CMK (cell line): ENCODE measurements at regions not wholly inside any gene's neighbourhood (a gene's known extent, or its start where the extent isn't known, plus 50 kb on each side); places are given as distances from the start of the nearest gene placed in this dataset.

ENCODE experiments used
- DNase-seq: peaks from one replicate; pipeline ENCODE4 v3.0.0-alpha.2; 2010; ENCODE audit warnings: low read depth

DNA sequence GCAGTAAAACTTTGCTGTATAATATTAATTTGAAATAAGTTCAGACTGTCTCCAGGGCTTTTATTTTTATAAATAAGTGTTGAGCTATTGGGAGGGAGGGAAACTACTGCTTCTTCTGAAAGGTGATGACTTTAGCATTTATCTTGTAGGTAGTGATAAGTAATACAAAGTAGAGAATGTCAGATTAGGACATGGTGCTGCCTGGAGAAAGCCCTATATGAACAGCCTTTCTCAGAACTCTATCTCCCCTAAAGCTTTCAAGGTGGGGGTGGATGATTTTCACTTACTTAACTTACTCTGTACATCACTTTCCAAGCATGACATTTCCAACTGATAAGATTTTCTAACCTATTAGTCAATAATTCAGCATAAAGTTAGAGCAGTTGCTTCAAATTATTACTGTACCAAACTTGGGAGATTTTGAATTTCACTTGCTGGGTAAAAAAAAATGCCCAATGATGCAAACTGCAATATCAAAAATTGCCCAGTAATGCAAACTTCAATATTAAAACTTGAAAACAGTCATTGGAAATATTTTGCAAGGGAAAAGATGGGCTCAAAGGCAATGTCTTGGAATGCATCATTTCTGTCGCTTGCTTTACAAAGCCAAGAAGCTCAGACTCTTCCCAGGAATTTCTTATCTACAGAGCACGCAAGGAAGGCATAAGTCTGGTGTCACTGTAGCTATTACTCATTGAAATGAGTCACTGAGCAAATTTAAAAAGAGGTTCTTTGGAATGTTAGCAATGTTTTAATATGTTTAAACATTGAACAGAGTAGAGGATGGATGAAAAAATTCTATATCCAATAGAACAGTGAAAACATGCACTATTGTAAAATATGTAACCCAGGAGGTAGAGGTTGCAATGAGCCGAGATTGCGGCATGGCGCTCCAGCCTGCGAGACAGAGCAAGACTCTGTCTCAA, 569.5 kb downstream of the PSAT1 start:
- DNase-seq = no peak

DNA sequence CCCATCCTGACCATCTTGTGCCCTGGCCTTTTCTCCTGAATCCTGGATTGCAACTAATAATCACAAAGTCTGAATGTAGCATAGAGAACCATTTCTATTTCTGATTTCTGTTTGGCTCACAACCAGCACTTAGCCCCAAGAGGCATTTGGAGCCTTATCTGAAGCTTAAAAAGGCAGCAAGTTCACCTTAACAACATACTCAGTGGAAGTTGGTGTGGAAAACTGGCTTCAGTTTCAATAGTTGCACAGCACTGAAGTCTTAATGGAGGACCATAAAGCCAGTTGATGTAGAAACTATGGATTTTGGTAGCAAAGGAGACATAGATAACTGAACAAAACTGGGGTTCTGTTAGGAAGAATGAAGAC, 574.1 kb downstream of the PSAT1 start:
- DNase-seq = no peak

DNA sequence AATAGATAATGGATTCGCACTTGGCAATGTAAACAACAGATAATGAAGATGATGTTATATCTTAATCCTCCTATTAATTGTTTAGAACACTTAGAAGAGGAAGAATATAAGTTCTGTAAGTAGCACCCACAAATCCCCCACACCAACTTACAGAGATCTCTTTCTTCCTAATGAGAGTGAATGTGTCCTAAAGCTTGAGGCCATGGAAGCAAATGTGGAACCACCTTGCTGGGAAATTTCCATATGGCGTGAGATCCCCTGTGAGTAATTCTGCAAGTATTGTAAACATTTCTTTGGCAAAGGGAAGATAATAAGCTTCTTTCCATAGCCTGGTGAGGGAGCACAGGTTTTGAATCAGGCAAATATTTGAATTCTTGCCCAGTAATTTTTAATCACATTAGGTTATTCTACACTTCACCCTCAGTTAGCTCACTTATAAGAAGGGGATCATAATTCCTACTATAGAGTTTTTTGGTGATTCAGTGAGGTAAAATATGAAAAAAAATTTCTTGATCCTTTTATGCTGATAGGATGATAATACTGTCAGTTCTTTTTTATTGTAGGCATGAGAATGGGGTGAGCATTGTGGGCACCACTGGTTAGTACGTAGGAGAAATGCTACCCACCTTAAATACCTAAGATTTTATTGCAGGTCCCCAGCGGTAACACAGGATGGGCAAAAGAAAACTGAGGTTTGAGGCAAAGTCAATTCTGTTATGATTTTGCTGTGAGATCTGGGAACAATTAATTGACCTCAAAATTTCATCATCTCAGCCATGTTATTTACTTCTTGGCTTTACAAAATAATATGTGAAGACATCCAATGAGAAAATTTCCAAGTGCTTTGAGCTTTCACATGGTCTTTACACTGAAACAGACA, 574.8 kb downstream of the PSAT1 start:
- DNase-seq = no peak

DNA sequence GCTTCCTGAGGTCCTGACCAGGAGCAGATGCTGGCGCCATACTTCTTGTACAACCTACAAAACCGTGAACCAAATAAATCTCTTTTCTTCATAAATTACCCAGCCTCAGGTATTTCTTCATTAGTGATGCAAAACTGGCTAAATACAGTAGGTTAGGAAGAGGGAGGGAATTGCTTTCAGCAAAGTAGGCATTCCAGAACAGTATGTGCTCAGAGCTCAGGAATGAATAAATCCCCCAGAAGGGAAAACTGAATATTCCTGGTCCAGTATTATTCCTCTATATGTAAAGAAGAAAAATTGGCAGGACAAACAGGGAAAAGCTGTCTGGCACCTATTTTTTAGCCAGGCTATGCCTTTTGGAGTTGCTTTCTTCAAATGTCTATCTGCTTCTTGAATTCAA, 577.1 kb downstream of the PSAT1 start:
- no peak for DNase-seq

DNA sequence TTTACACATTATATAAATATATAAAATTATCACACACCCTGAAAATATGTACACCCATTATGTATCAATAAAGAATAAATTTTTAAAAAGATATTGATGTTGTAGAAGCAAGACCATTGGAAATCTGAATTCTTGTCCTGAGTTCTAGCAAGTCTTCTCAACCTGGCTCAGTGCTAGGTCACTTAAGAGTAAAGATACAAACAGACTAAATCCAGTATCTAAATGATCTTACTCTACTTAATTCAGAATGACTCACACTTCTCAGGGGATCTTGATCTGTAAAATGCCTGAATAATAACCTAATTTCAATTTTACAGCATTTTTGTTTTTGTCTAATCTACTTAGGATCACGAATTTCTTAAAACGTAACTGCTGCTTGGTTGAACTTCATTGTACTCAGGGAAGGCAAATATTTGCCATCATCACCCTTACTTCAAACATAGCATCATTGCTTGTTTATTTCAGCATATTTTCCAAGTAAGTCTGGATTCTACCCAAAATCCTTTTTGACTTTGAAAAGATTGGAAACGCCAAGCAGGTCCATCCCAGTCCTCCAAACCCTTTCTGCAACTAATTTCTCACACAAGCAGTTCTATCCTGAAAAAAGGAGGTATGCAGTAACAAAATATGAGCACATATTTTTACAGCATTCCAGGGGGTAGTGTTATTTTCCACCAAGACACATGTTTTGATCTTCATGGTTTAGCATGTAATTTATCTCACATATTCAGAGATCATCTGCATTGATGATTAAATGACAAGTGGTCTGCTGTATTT, 582.6 kb downstream of the PSAT1 start:
- no peak for DNase-seq

DNA sequence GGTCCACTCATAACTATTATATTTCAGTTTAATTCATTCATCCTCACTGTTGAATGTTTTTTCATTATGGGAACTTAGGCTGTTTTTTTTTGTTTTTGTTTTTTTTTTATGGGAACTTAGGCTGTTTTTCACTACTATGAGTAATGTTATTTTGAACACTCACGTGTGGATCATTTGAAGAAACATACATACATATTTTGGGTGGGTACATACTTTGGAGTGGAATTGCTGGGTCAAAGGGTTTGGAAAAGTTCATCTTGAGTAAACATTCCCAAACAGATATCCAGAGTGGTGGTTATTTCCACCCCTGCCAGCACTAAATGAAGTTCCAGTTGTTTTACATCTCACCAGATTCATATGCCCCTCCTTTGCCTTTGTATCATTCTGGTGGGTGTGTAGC, 584.4 kb downstream of the PSAT1 start:
- DNase-seq = no peak

DNA sequence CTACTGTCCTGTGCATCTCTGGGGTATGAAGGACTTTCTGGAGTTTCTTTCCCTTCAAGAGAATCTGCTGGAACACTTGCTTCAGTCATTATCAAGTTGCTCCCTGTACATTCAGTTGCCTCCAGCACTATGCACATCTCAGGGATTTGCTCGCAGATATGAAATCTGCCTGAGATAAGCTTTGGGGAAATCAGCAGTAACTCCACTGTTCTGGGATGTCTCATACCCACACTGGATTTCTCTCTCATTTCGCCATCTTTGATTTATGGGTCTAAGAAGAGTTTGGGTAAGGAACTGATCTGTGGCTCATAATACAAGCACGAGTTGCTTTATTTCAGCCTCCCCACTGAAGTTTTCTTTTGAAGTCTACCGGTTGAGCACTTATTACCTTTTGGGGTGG, 585.6 kb downstream of the PSAT1 start:
- DNase-seq = no peak

DNA sequence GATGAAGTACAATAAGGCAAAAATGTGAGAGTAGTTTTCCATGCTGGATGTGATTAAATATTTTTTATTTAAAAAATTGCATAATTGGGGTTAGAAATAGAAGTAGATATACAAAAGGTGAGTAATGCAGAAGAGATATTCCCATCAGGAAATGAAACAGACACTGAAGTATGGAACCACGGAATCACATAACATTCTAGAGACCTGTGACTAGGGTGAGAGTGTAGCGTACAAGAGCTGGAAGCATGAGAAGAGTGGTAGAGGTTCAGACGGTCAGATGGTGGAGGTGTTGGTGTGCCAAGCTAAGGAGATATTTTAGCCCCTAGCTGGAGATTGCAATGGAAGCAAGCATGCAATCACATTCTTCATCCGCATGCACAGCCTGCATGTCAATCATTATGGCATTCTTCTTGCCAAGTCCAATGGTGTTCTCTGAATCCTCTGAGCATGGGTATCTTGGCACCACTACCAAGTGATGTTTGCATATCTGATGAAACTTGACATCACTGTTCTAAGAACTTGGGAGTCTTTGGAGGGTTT, 587.8 kb downstream of the PSAT1 start:
- no peak for DNase-seq

DNA sequence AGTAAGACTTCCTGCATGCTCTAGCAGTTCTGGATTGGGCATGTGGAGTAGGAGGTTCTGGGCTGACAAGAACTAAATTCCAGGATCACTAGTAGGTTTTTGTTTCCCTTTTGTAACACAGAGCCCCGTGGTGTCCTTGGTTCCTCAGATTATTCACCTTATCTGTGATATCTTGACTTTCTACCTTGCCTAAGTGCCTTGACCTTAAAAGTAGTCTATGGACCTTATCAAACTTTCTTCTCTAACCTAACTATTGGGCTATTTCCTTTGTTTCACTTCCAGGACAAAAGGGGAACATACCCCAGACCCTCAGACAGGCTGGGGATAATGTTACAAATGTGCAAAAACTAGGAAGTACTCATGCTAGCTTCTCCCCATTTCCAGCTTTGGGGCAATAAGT, 595.3 kb downstream of the PSAT1 start:
- DNase-seq = no peak

DNA sequence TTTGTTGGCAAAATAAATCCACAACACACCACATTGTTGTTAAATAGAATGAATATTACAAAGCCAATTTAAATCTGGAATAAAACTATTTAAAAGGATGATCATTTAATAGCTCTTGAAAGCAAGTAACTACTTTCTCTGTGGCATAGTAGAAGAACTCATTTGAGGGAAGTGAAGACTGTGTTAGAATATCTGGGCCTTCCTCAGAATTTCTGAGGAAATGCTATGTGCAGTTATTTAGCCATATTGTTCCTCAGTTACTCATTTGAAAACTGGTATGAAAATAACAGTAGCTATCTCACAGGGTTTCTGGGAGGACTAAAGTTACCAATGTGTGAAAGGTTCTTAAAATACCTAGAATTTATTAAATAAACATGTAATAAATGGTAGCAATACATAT, 595.8 kb downstream of the PSAT1 start:
- DNase-seq = no peak

DNA sequence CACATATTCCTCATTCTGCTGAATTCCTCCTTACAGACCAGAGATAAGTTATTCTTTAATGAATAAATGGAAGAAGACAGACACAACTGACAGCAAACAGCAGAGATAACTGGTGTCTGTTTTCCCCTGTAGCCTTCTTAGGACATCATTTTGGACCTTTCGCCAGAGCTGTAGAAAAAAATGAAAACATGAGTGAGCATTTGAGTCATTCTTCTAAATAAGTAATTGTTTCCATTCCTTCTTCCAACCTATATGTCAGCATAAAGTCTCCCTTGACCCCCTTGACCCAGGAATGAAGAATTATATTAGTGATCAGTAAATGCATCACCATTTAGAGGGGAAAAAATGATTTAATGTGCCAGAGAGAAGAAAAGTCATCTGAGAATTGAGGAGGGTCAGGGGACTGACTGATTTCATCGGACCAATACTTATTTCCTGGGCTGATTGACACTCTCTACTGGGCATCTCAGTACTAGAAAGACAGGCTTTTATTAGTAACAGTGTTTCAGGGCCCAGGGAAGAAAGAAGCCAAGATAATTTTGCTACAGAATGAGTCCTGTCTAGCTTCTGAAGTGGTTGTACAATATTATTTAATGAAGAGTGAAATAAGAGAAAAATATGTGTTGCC, 597.0 kb downstream of the PSAT1 start:
- no peak for DNase-seq

DNA sequence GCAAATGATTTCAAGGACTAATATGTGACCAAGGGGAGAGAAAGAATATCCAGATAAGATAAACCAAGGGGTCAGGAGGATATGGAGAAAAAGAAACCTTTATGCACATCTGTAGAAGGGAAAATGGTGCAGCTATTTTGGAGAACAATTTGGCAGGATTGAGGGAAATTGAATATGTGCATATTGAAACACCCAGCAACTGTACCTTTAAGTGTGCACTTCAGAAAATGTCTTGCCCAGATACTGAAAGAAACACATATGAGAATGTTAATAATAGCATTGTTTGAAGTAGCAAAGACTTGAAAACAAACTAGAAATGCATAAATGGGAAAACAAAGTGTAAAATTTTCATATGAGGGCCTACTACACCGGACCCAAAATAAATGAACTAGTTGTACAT, 599.6 kb downstream of the PSAT1 start:
- DNase-seq = no peak

DNA sequence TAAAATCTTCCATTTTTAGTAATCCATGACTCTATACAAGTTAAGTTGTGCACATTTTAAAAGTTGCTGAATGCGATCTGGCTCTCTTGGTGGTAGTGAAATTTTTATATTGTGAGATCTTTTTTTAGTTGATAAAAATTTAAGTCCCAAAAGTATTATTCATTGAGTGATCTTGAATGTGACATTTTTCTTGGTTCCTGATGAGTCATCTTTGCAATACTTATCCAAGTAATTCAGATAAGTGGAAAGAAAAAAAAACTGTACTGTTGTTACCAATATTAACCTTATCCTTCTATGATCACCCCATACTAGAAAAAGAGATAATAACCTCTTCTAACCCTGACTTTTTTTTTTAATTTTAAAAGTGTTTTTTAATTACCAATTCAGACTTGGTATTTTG, 601.3 kb downstream of the PSAT1 start:
- DNase-seq = no peak

DNA sequence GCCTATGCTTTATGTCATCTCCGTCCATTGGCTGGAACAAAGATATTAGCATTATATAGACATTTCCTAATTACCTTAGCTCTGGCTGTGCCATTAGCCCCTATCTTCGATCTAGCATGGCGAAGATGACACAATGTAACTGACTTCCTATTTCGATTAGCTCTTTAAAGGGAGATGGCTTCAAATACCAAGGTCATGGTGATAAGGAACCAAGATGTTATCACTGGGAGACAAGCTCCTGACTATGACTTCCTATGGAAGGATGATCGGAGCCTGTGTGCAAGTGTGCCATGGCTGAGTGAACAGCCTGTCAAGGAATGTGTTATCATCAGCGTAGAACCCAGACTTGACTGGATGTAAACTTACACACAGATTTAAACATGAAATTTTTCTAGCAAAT, 602.1 kb downstream of the PSAT1 start:
- DNase-seq = no peak

DNA sequence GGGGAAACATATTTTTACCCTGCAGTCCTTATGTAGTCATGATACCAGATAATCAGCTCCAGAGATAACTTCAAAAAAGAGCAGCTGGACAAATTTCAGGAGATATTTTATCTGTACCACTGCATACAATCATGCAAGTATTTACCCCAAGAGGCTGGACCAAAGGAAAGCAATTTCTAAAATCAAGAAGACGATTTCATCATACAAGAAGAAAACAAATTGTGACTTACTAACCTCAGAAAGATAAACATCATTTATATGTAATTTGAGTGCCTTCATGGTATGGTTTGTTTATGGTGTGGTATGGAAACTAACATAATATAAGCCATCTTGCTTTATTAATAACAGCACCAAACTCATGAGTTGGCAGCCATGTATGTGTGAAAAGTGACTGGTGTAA, 603.6 kb downstream of the PSAT1 start:
- DNase-seq = no peak

DNA sequence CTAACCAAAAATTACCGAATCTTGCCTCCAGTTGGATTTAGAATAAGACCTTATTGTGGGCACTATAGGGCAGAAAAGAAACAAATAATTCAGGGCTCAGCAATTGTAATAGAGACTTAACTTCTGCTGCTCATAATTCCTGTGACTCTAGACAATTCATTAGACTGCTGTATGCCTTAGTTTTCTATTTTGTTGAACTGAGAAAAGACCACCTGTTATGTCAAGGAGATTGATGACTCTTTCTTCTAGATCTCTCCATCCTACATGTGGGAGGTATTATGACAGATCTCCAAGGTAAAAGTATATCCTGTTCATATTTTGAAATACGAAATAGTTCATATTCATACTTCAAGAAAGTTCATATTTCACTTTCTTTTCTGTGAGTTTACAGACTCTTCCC, 605.1 kb downstream of the PSAT1 start:
- no peak for DNase-seq

DNA sequence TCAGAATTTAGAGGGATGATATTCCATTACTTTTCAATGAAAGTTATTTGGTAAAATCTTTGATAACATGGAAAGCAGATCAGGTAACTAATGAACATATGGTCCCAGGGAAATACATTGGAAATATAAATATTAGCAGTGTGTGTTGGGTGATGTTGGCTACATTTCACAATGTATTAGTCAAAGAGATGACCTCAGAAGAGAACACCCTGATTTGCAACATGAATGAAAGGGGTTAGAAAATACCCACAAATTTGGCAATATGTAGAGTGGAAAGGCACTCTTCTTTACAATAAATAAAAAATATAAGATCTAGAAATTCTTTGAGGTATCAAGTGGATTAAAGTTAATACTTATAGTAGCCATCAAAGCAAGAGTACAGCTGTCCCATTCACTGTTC, 606.7 kb downstream of the PSAT1 start:
- no peak for DNase-seq

DNA sequence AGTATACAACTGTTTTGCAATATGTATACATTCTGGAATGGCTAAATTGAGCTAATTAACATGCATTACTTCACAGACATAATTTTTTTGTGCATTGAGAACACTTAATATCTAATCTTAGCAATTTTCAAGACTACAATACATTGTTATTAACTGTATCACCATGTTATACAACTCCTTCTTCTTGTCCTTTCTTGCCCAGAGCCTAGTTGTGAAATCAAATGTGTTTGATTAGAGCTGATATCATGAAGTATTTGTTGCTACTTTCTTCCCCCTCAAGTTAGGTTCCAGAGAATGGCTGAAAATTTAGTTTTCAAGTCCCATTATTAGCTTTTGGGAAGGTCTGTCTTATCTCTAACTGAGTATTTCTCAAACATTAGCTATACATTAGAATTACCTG, 607.8 kb downstream of the PSAT1 start:
- DNase-seq = no peak

DNA sequence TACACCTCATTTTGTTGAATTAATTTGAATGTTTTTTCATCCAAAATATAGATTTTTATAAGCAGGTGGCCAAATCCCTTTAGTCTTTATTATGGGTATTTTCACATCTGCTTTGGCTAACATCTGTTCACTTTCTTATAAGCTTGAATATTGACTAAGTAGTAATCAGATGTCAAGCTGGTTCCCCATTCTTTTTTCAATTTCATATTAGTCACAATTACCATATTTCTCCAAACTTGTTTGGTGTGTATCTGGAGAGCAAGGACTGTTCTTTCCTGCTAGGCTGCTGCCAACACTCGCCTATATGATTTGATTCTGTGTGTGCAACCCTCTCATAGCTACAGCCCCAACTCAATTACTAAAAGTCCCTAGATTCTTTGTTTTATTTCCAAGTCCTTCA, 608.5 kb downstream of the PSAT1 start:
- no peak for DNase-seq

DNA sequence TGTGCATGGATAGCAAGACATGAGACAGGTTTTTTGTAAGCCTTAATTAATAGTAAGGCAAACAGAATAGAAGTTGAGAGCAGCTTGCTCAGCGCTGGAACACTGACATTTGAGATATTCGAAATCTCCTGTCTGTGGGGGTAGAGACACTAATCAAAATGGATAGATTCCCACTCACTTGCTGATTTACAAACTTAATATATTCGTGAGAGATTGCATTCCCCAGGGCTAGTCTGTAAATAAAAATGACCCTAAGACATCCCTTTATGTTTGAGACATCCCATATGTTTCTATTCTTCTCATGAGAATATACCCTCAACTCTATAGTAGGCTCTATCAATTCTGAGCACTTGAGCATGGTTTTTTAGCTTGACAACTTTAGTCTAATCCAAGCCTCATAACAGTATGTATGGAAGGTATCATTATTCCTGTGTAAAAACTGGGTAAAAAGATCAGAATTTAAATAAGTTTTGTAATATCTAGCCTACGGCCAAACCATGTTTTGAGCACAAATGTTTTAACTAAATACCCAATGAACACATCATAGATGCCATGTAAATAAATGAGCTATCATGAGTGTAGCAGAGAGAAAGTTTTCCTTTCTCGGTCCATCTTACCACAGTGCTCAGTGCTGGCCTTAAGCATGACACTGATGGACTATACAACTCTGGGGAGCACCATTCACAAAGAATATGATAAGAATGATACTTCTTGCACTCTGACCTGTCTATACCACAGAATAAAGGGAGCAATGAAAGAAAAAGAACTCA, 609.2 kb downstream of the PSAT1 start:
- DNase-seq = no peak

DNA sequence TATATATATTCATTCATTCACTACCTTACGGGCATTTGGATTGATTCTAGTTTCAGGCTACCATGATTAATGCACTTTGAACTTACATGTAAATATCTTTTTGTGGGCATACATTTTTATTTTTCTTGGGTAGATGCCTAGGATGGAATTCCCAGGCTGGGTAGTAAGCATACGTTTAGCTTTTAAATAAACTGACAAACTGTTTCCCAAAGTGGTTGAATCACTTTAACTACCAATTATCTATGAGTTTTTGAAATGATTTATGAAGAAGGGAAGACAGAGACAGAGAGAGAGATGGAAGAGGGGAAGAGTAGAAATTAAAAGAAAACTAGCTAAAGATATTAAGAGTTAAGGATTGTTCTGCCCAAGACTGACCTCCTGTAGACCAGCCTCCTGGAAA, 612.6 kb downstream of the PSAT1 start:
- DNase-seq = no peak
